Cardiac fibroblast (primary cell): ENCODE measurements at regions not wholly inside any gene's neighbourhood (a gene's known extent, or its start where the extent isn't known, plus 50 kb on each side); places are given as distances from the start of the nearest gene placed in this dataset.

Source experiments
- DNase-seq, 2 donors: peaks; one replicate each; pipeline versions ENCODE4 v3.0.0 to v3.0.0-alpha.2; 2010; ENCODE audit warnings: low read depth in 2 of 2
- H3K4me3 ChIP-seq, 2 donors: replicated peaks in 1 of 2; 1 replicate in 1 of 2; 2 replicates in 1 of 2; pipeline ENCODE4 v1.5.1; 2011; ENCODE audit warnings: low read depth in 2 of 2, low read length in 2 of 2, mild to moderate bottlenecking in 2 of 2, moderate library complexity in 1 of 2
- CTCF ChIP-seq: IDR thresholded peaks from one replicate; pipeline ENCODE4 v1.5.1; 2011; ENCODE audit warnings: low read depth, mild to moderate bottlenecking, low read length, inconsistent platforms

- no peak overlapping the region for H3K4me3 ChIP-seq
- TF ChIP-seq CTCF: no peak
- no peak for DNase-seq
Observed at GRCh38 chr5:23169660-23170416, 316.7 kb upstream of the CDH12 start.

- TF ChIP-seq CTCF: no peak
- DNase-seq: no peak
- H3K4me3 ChIP-seq: no peak overlapping the region
Observed at GRCh38 chr5:23164971-23165370, 311.8 kb upstream of the CDH12 start.

- no peak for TF ChIP-seq CTCF
- no peak for DNase-seq
- H3K4me3 ChIP-seq: no peak overlapping the region
Observed at GRCh38 chr5:23158179-23158578, 305.0 kb upstream of the CDH12 start.

- DNase-seq: no peak
- no peak overlapping the region for H3K4me3 ChIP-seq
- no peak for TF ChIP-seq CTCF
Observed at GRCh38 chr5:23157716-23158115, 304.6 kb upstream of the CDH12 start.

GRCh38 chr5:23157169-23157568 is 304.0 kb upstream of the CDH12 start:
- DNase-seq: no peak
- no peak for TF ChIP-seq CTCF
- no peak overlapping the region for H3K4me3 ChIP-seq

- no peak overlapping the region for H3K4me3 ChIP-seq
- DNase-seq: no peak
- TF ChIP-seq CTCF: no peak
Observed at GRCh38 chr5:23147625-23148024, 294.5 kb upstream of the CDH12 start.

- TF ChIP-seq CTCF: no peak
- no peak for DNase-seq
- no peak overlapping the region for H3K4me3 ChIP-seq
Observed at GRCh38 chr5:23146183-23146582, 293.0 kb upstream of the CDH12 start.
